ENCODE measurements at regions not wholly inside any gene's neighbourhood (a gene's known extent, or its start where the extent isn't known, plus 50 kb on each side); places are given as distances from the start of the nearest gene placed in this dataset.

- TF ChIP-seq CTCF (IDR thresholded peaks at IDR 0.05; ENCODE audit: insufficient read depth in 1 of 2, low read depth in 1 of 2, low read length in 1 of 2, severe bottlenecking in 1 of 2, unreplicated experiment in 1 of 2) = no peak
Measured at GRCh38 chr1:229869240-229869639, 197.8 kb upstream of the GALNT2 start.

GRCh38 chr1:229869687-229870086 lies 197.4 kb upstream of the GALNT2 start:
- TF ChIP-seq CTCF (IDR thresholded peaks at IDR 0.05; ENCODE audit: insufficient read depth in 1 of 2, low read depth in 1 of 2, low read length in 1 of 2, severe bottlenecking in 1 of 2, unreplicated experiment in 1 of 2) = no peak
- H3K9me3 ChIP-seq = no peaks in the 10 kb centered on the region
- Mint-ChIP-seq H3K4me1 (ENCODE audit: low read depth, unreplicated experiment) (no peaks in the 10 kb centered on the region), H3K27ac (ENCODE audit: unreplicated experiment) (no peak overlapping the region), H3K4me3 (ENCODE audit: unreplicated experiment) (no peak overlapping the region), H3K27me3 (ENCODE audit: insufficient read depth, unreplicated experiment) (peaks cover 3% of the 10 kb centered on the region), H3K9me3 (ENCODE audit: unreplicated experiment) (no peaks in the 10 kb centered on the region), H3K36me3 (ENCODE audit: insufficient read depth, unreplicated experiment) (no peaks in the 10 kb centered on the region)
- ChIA-PET CTCF (no interaction called here), POLR2A (no interaction called here)
- H3K4me1 ChIP-seq = no peaks in the 10 kb centered on the region
- no peaks in the 10 kb centered on the region for H3K36me3 ChIP-seq (ENCODE audit: control insufficient read depth, insufficient read depth, low read length)
- intact Hi-C loops (cut with micrococcal nuclease; ENCODE audit: unreplicated experiment) = no loop called here
- no TSS peak for BruUV-seq (replicated peaks)
- H3K4me3 ChIP-seq (ENCODE audit: low read depth, low read length) = no peak overlapping the region
- DNase-seq = no peak
- no peaks in the 10 kb centered on the region for H3K27me3 ChIP-seq (replicated peaks; ENCODE audit: control insufficient read depth, insufficient read depth, low read length)

More at GRCh38 chr1:229869240-229869639, 197.8 kb upstream of the GALNT2 start:
- intact Hi-C loops (cut with micrococcal nuclease; ENCODE audit: unreplicated experiment) = no loop called here
- peaks cover 3% of the 10 kb centered on the region for H3K27me3 Mint-ChIP-seq (ENCODE audit: insufficient read depth, unreplicated experiment)
- Histone ChIP-seq H3K4me1 (no peaks in the 10 kb centered on the region), H3K4me3 (ENCODE audit: low read depth, low read length) (no peak overlapping the region), H3K36me3 (ENCODE audit: control insufficient read depth, insufficient read depth, low read length) (no peaks in the 10 kb centered on the region), H3K9me3 (no peaks in the 10 kb centered on the region), H3K27me3 (replicated peaks; ENCODE audit: control insufficient read depth, insufficient read depth, low read length) (no peaks in the 10 kb centered on the region)
- H3K36me3 Mint-ChIP-seq (ENCODE audit: insufficient read depth, unreplicated experiment) = no peaks in the 10 kb centered on the region
- H3K27ac Mint-ChIP-seq (ENCODE audit: unreplicated experiment) = no peak overlapping the region
- H3K9me3 Mint-ChIP-seq (ENCODE audit: unreplicated experiment) = no peaks in the 10 kb centered on the region
- ChIA-PET CTCF (no interaction called here), POLR2A (no interaction called here)
- no TSS peak for BruUV-seq (replicated peaks)
- DNase-seq = no peak
- no peak overlapping the region for H3K4me3 Mint-ChIP-seq (ENCODE audit: unreplicated experiment)
- no peaks in the 10 kb centered on the region for H3K4me1 Mint-ChIP-seq (ENCODE audit: low read depth, unreplicated experiment)

GRCh38 chr1:229870381-229870780 lies 196.7 kb upstream of the GALNT2 start:
- Histone ChIP-seq H3K27me3 (replicated peaks; ENCODE audit: control insufficient read depth, insufficient read depth, low read length) (no peaks in the 10 kb centered on the region), H3K4me1 (no peaks in the 10 kb centered on the region), H3K36me3 (ENCODE audit: control insufficient read depth, insufficient read depth, low read length) (no peaks in the 10 kb centered on the region), H3K9me3 (no peaks in the 10 kb centered on the region), H3K4me3 (ENCODE audit: low read depth, low read length) (no peak overlapping the region)
- intact Hi-C loops (cut with micrococcal nuclease; ENCODE audit: unreplicated experiment) = no loop called here
- Mint-ChIP-seq H3K36me3 (ENCODE audit: insufficient read depth, unreplicated experiment) (no peaks in the 10 kb centered on the region), H3K27ac (ENCODE audit: unreplicated experiment) (no peak overlapping the region), H3K4me1 (ENCODE audit: low read depth, unreplicated experiment) (no peaks in the 10 kb centered on the region), H3K4me3 (ENCODE audit: unreplicated experiment) (no peak overlapping the region), H3K27me3 (ENCODE audit: insufficient read depth, unreplicated experiment) (peaks cover 3% of the 10 kb centered on the region), H3K9me3 (ENCODE audit: unreplicated experiment) (no peaks in the 10 kb centered on the region)
- TF ChIP-seq CTCF (IDR thresholded peaks at IDR 0.05; ENCODE audit: insufficient read depth in 1 of 2, low read depth in 1 of 2, low read length in 1 of 2, severe bottlenecking in 1 of 2, unreplicated experiment in 1 of 2) = no peak
- DNase-seq = no peak
- no TSS peak for BruUV-seq (replicated peaks)
- POLR2A ChIA-PET = no interaction called here
- CTCF ChIA-PET = no interaction called here

Measured in Caco-2 (cell line).